ENCODE measurements at regions not wholly inside any gene's neighbourhood (a gene's known extent, or its start where the extent isn't known, plus 50 kb on each side); places are given as distances from the start of the nearest gene placed in this dataset.
A peak's percentile ranks its signal among the peaks of the same experiment; 100 is the strongest.

GRCh38 chr1:193592317-193592716 lies 405.9 kb upstream of the B3GALT2 start:
- H3K27ac ChIP-seq (ENCODE audit: low read depth in 1 of 2, low read length in 1 of 2), result no peak overlapping the region
- ATAC-seq (ENCODE audit: insufficient read depth, low FRiP score), result no peak
- H3K9me3 ChIP-seq (ENCODE audit: control insufficient read depth in 4 of 4, insufficient read depth in 3 of 4, low read length in 3 of 4), result no peaks in the 10 kb centered on the region
- no peak for TF ChIP-seq CTCF (IDR thresholded peaks at IDR 0.05; ENCODE audit: control extremely low read depth, extremely low read depth)
- no peaks in the 10 kb centered on the region for H3K27me3 ChIP-seq (ENCODE audit: control insufficient read depth in 3 of 3, insufficient read depth in 3 of 3, low read length in 2 of 3)
- no peak for DNase-seq
- 32 to 61% methylated on average over 2 of the region's 2 CpGs for WGBS, 2 donors
- no peak overlapping the region for H3K4me3 ChIP-seq
- no peaks in the 10 kb centered on the region for H3K36me3 ChIP-seq (ENCODE audit: control insufficient read depth in 4 of 4, insufficient read depth in 4 of 4, low read length in 4 of 4)
- H3K9ac ChIP-seq (ENCODE audit: insufficient read depth in 1 of 2, low read length in 2 of 2), result no peak overlapping the region
- H3K4me1 ChIP-seq (ENCODE audit: control insufficient read depth in 5 of 5, insufficient read depth in 5 of 5, low read length in 5 of 5), result peaks cover 0 to 20% (median 10%) of the 10 kb centered on the region in 5 donors

GRCh38 chr1:193590102-193590501 lies 403.7 kb upstream of the B3GALT2 start:
- ATAC-seq (ENCODE audit: insufficient read depth, low FRiP score), result no peak
- DNase-seq, result no peak
- no peak overlapping the region for H3K9ac ChIP-seq (ENCODE audit: insufficient read depth in 1 of 2, low read length in 2 of 2)
- TF ChIP-seq CTCF (IDR thresholded peaks at IDR 0.05; ENCODE audit: control extremely low read depth, extremely low read depth), result no peak
- H3K27ac ChIP-seq (ENCODE audit: low read depth in 1 of 2, low read length in 1 of 2), result peak overlapping the region in 1 of 2 donors; percentile 22
- H3K9me3 ChIP-seq (ENCODE audit: control insufficient read depth in 4 of 4, insufficient read depth in 3 of 4, low read length in 3 of 4), result no peaks in the 10 kb centered on the region
- H3K4me3 ChIP-seq, result no peak overlapping the region
- H3K36me3 ChIP-seq (ENCODE audit: control insufficient read depth in 4 of 4, insufficient read depth in 4 of 4, low read length in 4 of 4), result no peaks in the 10 kb centered on the region
- peaks cover 0 to 20% (median 10%) of the 10 kb centered on the region in 5 donors for H3K4me1 ChIP-seq (ENCODE audit: control insufficient read depth in 5 of 5, insufficient read depth in 5 of 5, low read length in 5 of 5)
- H3K27me3 ChIP-seq (ENCODE audit: control insufficient read depth in 3 of 3, insufficient read depth in 3 of 3, low read length in 2 of 3), result no peaks in the 10 kb centered on the region

GRCh38 chr1:193589597-193590040 lies 403.2 kb upstream of the B3GALT2 start:
- DNase-seq (peak; percentile 64 to 92 (median 86)), ATAC-seq (ENCODE audit: insufficient read depth, low FRiP score) (no peak)
- Histone ChIP-seq H3K36me3 (ENCODE audit: control insufficient read depth in 4 of 4, insufficient read depth in 4 of 4, low read length in 4 of 4) (no peaks in the 10 kb centered on the region), H3K4me1 (ENCODE audit: control insufficient read depth in 5 of 5, insufficient read depth in 5 of 5, low read length in 5 of 5) (peaks cover 0 to 20% (median 10%) of the 10 kb centered on the region in 5 donors), H3K27me3 (ENCODE audit: control insufficient read depth in 3 of 3, insufficient read depth in 3 of 3, low read length in 2 of 3) (no peaks in the 10 kb centered on the region), H3K9ac (ENCODE audit: insufficient read depth in 1 of 2, low read length in 2 of 2) (no peak overlapping the region), H3K9me3 (ENCODE audit: control insufficient read depth in 4 of 4, insufficient read depth in 3 of 4, low read length in 3 of 4) (no peaks in the 10 kb centered on the region), H3K4me3 (no peak overlapping the region), H3K27ac (ENCODE audit: low read depth in 1 of 2, low read length in 1 of 2) (peak overlapping the region in 1 of 2 donors; percentile 22)
- WGBS, 2 donors, result 49 to 59% methylated on average over 3 of the region's 3 CpGs
- TF ChIP-seq CTCF (IDR thresholded peaks at IDR 0.05; ENCODE audit: control extremely low read depth, extremely low read depth), result no peak

All from lung (tissue), 11 donors.